ENCODE measurements at regions not wholly inside any gene's neighbourhood (a gene's known extent, or its start where the extent isn't known, plus 50 kb on each side); places are given as distances from the start of the nearest gene placed in this dataset.

DNA sequence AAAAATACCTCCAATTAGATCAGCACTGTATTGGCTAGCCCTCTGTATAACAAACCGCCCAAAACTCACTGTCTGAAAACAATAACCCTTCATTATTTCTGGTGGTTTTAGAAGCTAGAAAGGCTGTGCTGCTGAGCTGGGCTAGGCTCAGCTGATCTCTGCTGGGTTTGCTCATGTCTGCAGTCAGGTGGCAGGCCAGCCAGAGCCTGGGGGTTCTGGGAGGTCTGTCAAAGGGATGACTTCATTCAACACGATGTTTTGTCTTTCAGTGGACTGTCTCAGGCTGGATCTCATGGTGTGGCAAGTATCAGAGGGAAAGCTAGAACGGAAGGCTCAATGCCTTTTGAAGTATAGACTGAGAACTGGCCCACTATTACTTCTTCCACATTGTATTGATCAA, 335.1 kb upstream of the DMAC1 start:
- DNase-seq (no peak), ATAC-seq (no peak)
- no peak overlapping the region for H3K4me3 Mint-ChIP-seq
- H3K4me1 Mint-ChIP-seq (ENCODE audit: low read depth): no peaks in the 10 kb centered on the region
- CTCF ChIA-PET: interaction anchor here (1.2 kb wide), 1 partner anchor 9 kb away, joined by 3 read pairs; no protein-coding TSS in a partner anchor
- POLR2A ChIA-PET: no interaction called here
- no peaks in the 10 kb centered on the region for H3K36me3 Mint-ChIP-seq (ENCODE audit: low read depth)
- no peaks in the 10 kb centered on the region for H3K9me3 Mint-ChIP-seq (ENCODE audit: insufficient read depth)
- no peaks in the 10 kb centered on the region for H3K27me3 Mint-ChIP-seq (ENCODE audit: low read depth)
- H3K27ac Mint-ChIP-seq: no peak overlapping the region

- DNase-seq: no peak
- Mint-ChIP-seq H3K27me3 (ENCODE audit: low read depth) (no peaks in the 10 kb centered on the region), H3K36me3 (ENCODE audit: low read depth) (no peaks in the 10 kb centered on the region), H3K4me1 (ENCODE audit: low read depth) (no peaks in the 10 kb centered on the region), H3K9me3 (ENCODE audit: insufficient read depth) (no peaks in the 10 kb centered on the region), H3K4me3 (no peak overlapping the region), H3K27ac (no peak overlapping the region)
- POLR2A ChIA-PET: no interaction called here
- CTCF ChIA-PET: interaction anchor here (0.9 to 1.2 kb wide), 2 partner anchors 11 to 53 kb away, joined by 3 read pairs; no protein-coding TSS in a partner anchor
- ATAC-seq: no peak
Observed at GRCh38 chr9:8133606-8134005, 334.0 kb upstream of the DMAC1 start.

DNA sequence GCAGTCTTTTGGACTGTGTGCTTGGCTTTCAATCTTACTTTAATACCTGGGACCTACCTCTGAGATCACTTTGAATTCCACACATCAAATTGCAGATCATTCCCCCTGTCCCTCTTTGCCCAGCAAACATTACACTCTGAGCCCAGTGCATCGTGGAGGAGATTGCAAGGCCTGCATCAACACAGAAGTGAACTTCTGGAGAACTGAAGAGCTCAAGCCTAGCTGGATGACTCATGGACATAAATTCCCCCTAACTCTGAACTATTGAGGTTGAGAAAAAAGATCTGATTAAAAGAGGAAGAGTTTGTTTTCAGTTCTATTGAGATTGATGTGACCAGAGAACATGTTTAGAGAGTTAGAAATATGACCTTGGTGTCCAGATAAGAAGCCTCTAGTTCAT, 316.0 kb upstream of the DMAC1 start:
- Mint-ChIP-seq H3K27me3 (ENCODE audit: low read depth) (no peaks in the 10 kb centered on the region), H3K36me3 (ENCODE audit: low read depth) (no peaks in the 10 kb centered on the region), H3K27ac (no peak overlapping the region), H3K4me3 (no peak overlapping the region), H3K9me3 (ENCODE audit: insufficient read depth) (no peaks in the 10 kb centered on the region), H3K4me1 (ENCODE audit: low read depth) (peaks cover 11% of the 10 kb centered on the region)
- ChIA-PET CTCF (no interaction called here), POLR2A (interaction anchor here (0.7 kb wide), 1 partner anchor 550 kb away, joined by 3 read pairs; no protein-coding TSS in a partner anchor)
- DNase-seq: no peak
- ATAC-seq: no peak

DNA sequence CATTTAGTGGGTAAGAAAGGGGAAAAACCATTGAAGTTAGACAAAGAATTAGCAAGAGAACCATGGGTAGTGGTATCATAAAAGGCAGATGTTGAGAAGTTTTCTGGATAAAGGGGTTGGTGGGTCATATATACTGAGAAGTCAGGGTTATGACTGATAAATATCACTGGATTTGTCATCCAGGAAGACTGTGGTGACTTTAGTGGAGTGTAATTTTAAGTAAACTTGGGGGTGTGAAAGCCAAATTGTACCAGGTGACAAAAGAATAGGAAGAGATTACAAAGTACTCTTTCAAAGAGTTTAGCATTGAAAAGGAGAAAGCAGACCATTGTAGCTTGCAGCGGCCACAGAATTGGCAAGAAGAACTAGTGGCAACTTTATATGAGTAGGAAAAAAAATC, 315.2 kb upstream of the DMAC1 start:
- no peak overlapping the region for H3K27ac Mint-ChIP-seq
- no peaks in the 10 kb centered on the region for H3K9me3 Mint-ChIP-seq (ENCODE audit: insufficient read depth)
- H3K27me3 Mint-ChIP-seq (ENCODE audit: low read depth): no peaks in the 10 kb centered on the region
- no peak for DNase-seq
- no peak overlapping the region for H3K4me3 Mint-ChIP-seq
- ChIA-PET CTCF (no interaction called here), POLR2A (no interaction called here)
- H3K4me1 Mint-ChIP-seq (ENCODE audit: low read depth): peaks cover 11% of the 10 kb centered on the region
- no peaks in the 10 kb centered on the region for H3K36me3 Mint-ChIP-seq (ENCODE audit: low read depth)
- ATAC-seq: no peak

DNA sequence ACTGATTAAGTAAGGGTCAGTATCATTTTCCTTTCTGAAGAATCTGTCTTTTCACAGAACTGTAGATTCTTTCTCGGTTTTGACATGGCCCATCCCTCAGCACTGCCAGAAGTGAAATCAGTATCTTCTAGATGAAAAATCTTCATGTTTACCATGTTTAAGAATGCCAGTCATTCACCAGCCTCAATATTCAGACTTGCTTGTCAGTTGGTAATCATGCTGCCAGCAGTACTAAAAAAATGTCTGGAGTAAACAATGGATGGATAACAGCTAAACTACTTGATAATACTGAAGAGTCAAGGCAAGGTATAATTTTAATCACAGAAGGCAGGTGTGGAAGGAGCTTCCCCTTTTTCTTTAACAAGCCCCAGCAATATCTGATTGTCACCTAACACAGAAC, 306.8 kb upstream of the DMAC1 start:
- no peaks in the 10 kb centered on the region for H3K9me3 Mint-ChIP-seq (ENCODE audit: insufficient read depth)
- no peak overlapping the region for H3K4me3 Mint-ChIP-seq
- H3K4me1 Mint-ChIP-seq (ENCODE audit: low read depth): no peaks in the 10 kb centered on the region
- ChIA-PET POLR2A (no interaction called here), CTCF (no interaction called here)
- ATAC-seq (no peak), DNase-seq (no peak)
- H3K36me3 Mint-ChIP-seq (ENCODE audit: low read depth): no peaks in the 10 kb centered on the region
- H3K27me3 Mint-ChIP-seq (ENCODE audit: low read depth): no peaks in the 10 kb centered on the region
- H3K27ac Mint-ChIP-seq: no peak overlapping the region

- H3K36me3 Mint-ChIP-seq (ENCODE audit: low read depth): no peaks in the 10 kb centered on the region
- H3K9me3 Mint-ChIP-seq (ENCODE audit: insufficient read depth): no peaks in the 10 kb centered on the region
- CTCF ChIA-PET: no interaction called here
- POLR2A ChIA-PET: no interaction called here
- ATAC-seq (no peak), DNase-seq (no peak)
- H3K27ac Mint-ChIP-seq: no peak overlapping the region
- H3K4me3 Mint-ChIP-seq: no peak overlapping the region
- H3K27me3 Mint-ChIP-seq (ENCODE audit: low read depth): no peaks in the 10 kb centered on the region
- no peaks in the 10 kb centered on the region for H3K4me1 Mint-ChIP-seq (ENCODE audit: low read depth)
Observed at GRCh38 chr9:8101607-8102006, 302.0 kb upstream of the DMAC1 start.

DNA sequence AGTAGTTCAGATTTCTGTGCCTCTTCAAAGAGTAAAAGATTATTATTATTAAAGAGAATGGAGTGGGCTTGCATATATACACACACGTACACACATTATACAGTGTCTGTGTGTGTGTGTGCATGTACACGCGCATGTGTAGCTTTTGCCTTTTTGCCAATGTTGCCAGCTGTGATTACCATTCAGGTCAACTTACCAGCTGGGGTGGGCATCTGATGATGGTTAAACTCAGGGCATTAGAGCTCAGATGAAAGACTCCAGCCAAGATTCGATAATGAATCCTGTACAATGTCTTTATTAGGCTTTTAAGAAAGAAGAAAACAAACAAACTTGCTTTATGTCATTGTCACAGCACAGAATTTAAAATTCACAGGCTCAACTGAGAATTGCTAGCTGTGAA, 296.5 kb upstream of the DMAC1 start:
- Mint-ChIP-seq H3K9me3 (ENCODE audit: insufficient read depth) (no peaks in the 10 kb centered on the region), H3K4me3 (no peak overlapping the region), H3K27me3 (ENCODE audit: low read depth) (no peaks in the 10 kb centered on the region), H3K27ac (no peak overlapping the region), H3K36me3 (ENCODE audit: low read depth) (no peaks in the 10 kb centered on the region), H3K4me1 (ENCODE audit: low read depth) (no peaks in the 10 kb centered on the region)
- DNase-seq (no peak), ATAC-seq (no peak)
- ChIA-PET POLR2A (no interaction called here), CTCF (no interaction called here)

- Mint-ChIP-seq H3K4me1 (ENCODE audit: low read depth) (no peaks in the 10 kb centered on the region), H3K4me3 (no peak overlapping the region), H3K27ac (no peak overlapping the region), H3K36me3 (ENCODE audit: low read depth) (no peaks in the 10 kb centered on the region), H3K9me3 (ENCODE audit: insufficient read depth) (no peaks in the 10 kb centered on the region), H3K27me3 (ENCODE audit: low read depth) (no peaks in the 10 kb centered on the region)
- DNase-seq (no peak), ATAC-seq (no peak)
- ChIA-PET POLR2A (no interaction called here), CTCF (no interaction called here)
Observed at GRCh38 chr9:8095672-8096086, 296.1 kb upstream of the DMAC1 start.

- Mint-ChIP-seq H3K4me3 (no peak overlapping the region), H3K27ac (no peak overlapping the region), H3K36me3 (ENCODE audit: low read depth) (no peaks in the 10 kb centered on the region), H3K4me1 (ENCODE audit: low read depth) (no peaks in the 10 kb centered on the region), H3K27me3 (ENCODE audit: low read depth) (no peaks in the 10 kb centered on the region), H3K9me3 (ENCODE audit: insufficient read depth) (no peaks in the 10 kb centered on the region)
- DNase-seq (no peak), ATAC-seq (no peak)
- ChIA-PET POLR2A (no interaction called here), CTCF (no interaction called here)
Observed at GRCh38 chr9:8088477-8088876, 288.9 kb upstream of the DMAC1 start.

DNA sequence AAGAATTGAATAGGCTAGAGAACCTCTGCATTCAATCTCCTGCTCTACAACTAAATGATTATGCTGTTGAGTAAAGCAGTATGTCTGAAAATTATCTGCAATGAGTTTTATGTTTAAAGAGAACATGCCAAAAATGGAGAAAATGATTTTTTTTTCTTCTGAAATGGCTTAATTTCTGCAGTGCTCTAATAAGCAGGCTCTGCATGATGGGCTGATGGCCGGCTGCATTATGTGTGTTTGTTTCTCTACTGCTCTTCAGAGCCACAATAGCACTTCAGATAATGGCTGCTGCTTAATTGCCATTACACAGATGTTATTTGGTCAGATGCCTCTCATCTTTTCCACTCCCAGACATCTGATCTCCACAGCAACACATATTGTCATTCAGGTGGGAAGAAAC, 286.4 kb upstream of the DMAC1 start:
- no peak overlapping the region for H3K4me3 Mint-ChIP-seq
- CTCF ChIA-PET: no interaction called here
- DNase-seq: no peak
- POLR2A ChIA-PET: no interaction called here
- no peaks in the 10 kb centered on the region for H3K36me3 Mint-ChIP-seq (ENCODE audit: low read depth)
- no peaks in the 10 kb centered on the region for H3K27me3 Mint-ChIP-seq (ENCODE audit: low read depth)
- no peak overlapping the region for H3K27ac Mint-ChIP-seq
- H3K4me1 Mint-ChIP-seq (ENCODE audit: low read depth): no peaks in the 10 kb centered on the region
- ATAC-seq: no peak
- H3K9me3 Mint-ChIP-seq (ENCODE audit: insufficient read depth): no peaks in the 10 kb centered on the region

DNA sequence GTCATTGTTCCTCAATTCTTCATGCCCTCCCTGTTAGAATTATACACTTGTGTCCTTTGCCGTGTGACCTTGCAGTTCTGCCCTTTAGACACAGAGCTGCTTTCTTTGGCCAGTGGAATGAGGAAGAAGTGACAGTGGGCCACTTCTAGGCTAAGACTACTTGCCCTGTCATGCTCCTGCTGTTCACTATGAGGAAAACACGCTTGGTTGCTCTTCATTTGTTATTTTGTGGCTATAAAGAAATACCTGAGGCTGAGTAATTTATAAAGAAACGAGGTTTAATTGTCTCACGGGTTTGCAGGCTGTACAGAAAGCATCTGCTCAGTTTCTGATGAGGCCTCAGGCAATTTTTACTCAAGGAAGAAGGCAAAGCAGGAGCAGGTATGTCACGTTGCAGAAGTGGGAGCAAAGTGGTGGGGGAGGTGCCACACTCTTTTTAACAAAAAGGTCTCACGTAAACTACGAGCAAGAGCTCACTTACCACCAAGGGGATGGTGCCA, 279.1 kb upstream of the DMAC1 start:
- H3K9me3 Mint-ChIP-seq (ENCODE audit: insufficient read depth): peaks cover 4% of the 10 kb centered on the region
- H3K27me3 Mint-ChIP-seq (ENCODE audit: low read depth): no peaks in the 10 kb centered on the region
- H3K27ac Mint-ChIP-seq: no peak overlapping the region
- H3K36me3 Mint-ChIP-seq (ENCODE audit: low read depth): no peaks in the 10 kb centered on the region
- CTCF ChIA-PET: no interaction called here
- POLR2A ChIA-PET: no interaction called here
- H3K4me1 Mint-ChIP-seq (ENCODE audit: low read depth): no peaks in the 10 kb centered on the region
- no peak for ATAC-seq
- no peak overlapping the region for H3K4me3 Mint-ChIP-seq
- DNase-seq: no peak

DNA sequence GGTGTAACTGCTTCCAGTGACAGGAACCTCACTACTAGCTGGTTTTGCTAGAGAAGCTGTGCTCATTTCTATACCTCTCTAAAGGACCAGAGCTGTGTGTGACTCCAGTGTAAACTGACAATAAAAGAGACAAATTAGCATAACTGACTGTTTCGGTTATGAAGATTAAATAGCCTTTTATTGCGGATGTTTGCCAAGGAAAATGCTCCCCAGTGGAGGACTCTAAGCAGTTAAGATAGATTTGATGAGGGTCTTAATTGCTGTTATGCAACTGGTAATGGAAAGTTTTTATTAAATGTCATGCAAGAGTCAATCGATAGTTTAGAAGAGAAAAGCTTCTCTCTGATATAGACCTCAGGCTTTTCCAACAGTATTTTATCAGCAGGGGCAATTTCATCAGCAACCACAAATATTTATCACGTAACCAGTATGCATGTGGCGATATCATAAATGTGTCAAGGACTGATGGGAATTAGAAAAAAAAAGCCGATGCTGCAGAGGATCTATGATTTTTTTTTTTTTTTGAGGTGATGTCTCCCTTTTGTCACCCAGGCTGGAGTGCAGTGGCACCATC, 275.2 kb upstream of the DMAC1 start:
- no peak overlapping the region for H3K4me3 Mint-ChIP-seq
- POLR2A ChIA-PET: no interaction called here
- H3K36me3 Mint-ChIP-seq (ENCODE audit: low read depth): no peaks in the 10 kb centered on the region
- CTCF ChIA-PET: no interaction called here
- no peak for DNase-seq
- no peak for ATAC-seq
- no peak overlapping the region for H3K27ac Mint-ChIP-seq
- H3K9me3 Mint-ChIP-seq (ENCODE audit: insufficient read depth): peaks cover under 1% of the 10 kb centered on the region
- H3K27me3 Mint-ChIP-seq (ENCODE audit: low read depth): no peaks in the 10 kb centered on the region
- peaks cover 2% of the 10 kb centered on the region for H3K4me1 Mint-ChIP-seq (ENCODE audit: low read depth)

DNA sequence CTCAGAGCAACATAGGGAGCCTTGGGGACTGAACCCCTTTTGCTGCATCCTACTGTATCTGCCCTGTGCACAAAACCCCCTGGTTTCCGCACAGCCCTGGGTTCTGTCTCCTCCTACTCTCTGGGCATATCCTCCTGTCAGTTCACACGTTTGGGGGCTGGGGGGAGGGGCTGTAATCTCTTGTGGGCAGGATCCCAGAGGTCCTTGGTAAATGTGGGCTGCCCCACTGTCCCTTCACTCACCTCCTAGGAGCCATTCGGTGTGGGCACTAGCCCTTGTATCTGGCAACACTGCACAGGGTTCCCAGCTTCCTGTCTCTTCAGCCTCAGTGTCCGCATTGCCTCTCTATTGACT, 271.8 kb upstream of the DMAC1 start:
- DNase-seq (no peak), ATAC-seq (no peak)
- CTCF ChIA-PET: no interaction called here
- Mint-ChIP-seq H3K27me3 (ENCODE audit: low read depth) (no peaks in the 10 kb centered on the region), H3K4me1 (ENCODE audit: low read depth) (peaks cover 2% of the 10 kb centered on the region), H3K4me3 (no peak overlapping the region), H3K36me3 (ENCODE audit: low read depth) (no peaks in the 10 kb centered on the region), H3K27ac (no peak overlapping the region), H3K9me3 (ENCODE audit: insufficient read depth) (no peaks in the 10 kb centered on the region)
- POLR2A ChIA-PET: no interaction called here

Data from activated CD8-positive, alpha-beta T cell treated with anti-CD3 and anti-CD28 coated beads, Interleukin-2, amount 10 ng/mL, durations not matched to agents 7 days and 5 days (primary cell).